SK-N-MC (cell line): ENCODE measurements at regions not wholly inside any gene's neighbourhood (a gene's known extent, or its start where the extent isn't known, plus 50 kb on each side); places are given as distances from the start of the nearest gene placed in this dataset.

Source experiments
- EZH2 ChIP-seq: fragments of 200-600 bp; sonication (generic); IDR thresholded peaks from one replicate; pipeline ENCODE4 v1.6.1; 2017; ENCODE audit warnings: antibody characterized with exemption
- POLR2AphosphoS5 ChIP-seq: IDR thresholded peaks from 2 replicates; pipeline ENCODE4 v1.6.1; 2012; ENCODE audit warnings: mild to moderate bottlenecking, low read depth, low read length, borderline replicate concordance

DNA sequence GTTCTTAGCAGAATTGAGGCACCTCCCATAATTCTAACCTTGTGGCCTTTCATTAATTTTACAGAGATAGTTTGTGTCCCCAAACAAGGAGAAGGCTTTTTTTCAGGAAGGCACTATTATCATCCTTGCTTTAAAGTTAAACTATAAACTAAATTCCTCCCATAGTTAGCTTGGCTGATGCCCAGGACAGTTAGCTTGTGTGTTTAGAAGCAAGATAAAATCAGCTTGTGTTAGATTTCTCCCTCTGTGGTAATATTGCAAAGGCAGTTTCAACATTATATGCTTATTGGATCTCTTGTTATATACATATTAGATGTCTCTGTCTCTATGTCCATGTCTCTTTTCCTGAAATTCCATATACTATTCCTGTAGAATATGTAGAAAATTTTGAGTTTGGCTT lies 342.7 kb downstream of the TBC1D4 start:
- TF ChIP-seq EZH2 (no peak), POLR2AphosphoS5 (no peak)
